ENCODE measurements at regions not wholly inside any gene's neighbourhood (a gene's known extent, or its start where the extent isn't known, plus 50 kb on each side); places are given as distances from the start of the nearest gene placed in this dataset.

- TF ChIP-seq ZFP91 (CRISPR knock-in tag; IDR thresholded peaks at IDR 0.05): no peak
- peak; percentile 73; the same call in 1 of the 2 replicates for TF ChIP-seq PTRF (tag; IDR thresholded peaks at IDR 0.05)
- TF ChIP-seq HDAC1 (IDR thresholded peaks at IDR 0.05): peak in 1 of 2 experiments; percentile 74; a peak in 2 of 4 replicates
- TF ChIP-seq XRCC3 (IDR thresholded peaks at IDR 0.05): no peak
- TF ChIP-seq MTA3 (IDR thresholded peaks at IDR 0.05; ENCODE audit: borderline replicate concordance): 0 out of 2 replicates have a peak, but pooled peaks have one; percentile 12
- TF ChIP-seq XRCC4 (IDR thresholded peaks at IDR 0.05; ENCODE audit: extremely low read depth, insufficient read depth, insufficient read length): no peak
- peak in 1 of 2 experiments; percentile 45; a peak in 2 of 4 replicates for TF ChIP-seq TRIM24 (IDR thresholded peaks at IDR 0.05)
- TF ChIP-seq ZKSCAN1 (IDR thresholded peaks at IDR 0.05; ENCODE audit: low read depth, low read length): no peak
- no peak; the same call in 1 of the 2 replicates for TF ChIP-seq ZFX (CRISPR knock-in tag; IDR thresholded peaks at IDR 0.05)
- TF ChIP-seq CBFA2T3 (IDR thresholded peaks at IDR 0.05): peak; percentile 2; the same call in 1 of the 2 replicates
- no peak for TF ChIP-seq RERE (CRISPR knock-in tag; IDR thresholded peaks at IDR 0.05; ENCODE audit: borderline replicate concordance)
- no peak for TF ChIP-seq ATF6 (CRISPR knock-in tag; IDR thresholded peaks at IDR 0.05)
- no peak for TF ChIP-seq ERF (CRISPR knock-in tag; IDR thresholded peaks at IDR 0.05)
Observed at GRCh38 chr6:30814146-30815040, 69.9 kb upstream of the DDR1 start (continued).

All from K562 (cell line).